HuH-7.5 (cell line): ENCODE measurements at regions not wholly inside any gene's neighbourhood (a gene's known extent, or its start where the extent isn't known, plus 50 kb on each side); places are given as distances from the start of the nearest gene placed in this dataset.

Experiments used
- DNase-seq: peaks from one replicate; pipeline ENCODE4 v3.0.0; 2011; ENCODE audit warnings: low spot score

GRCh38 chr2:18650221-18650620, 60.9 kb upstream of the NT5C1B start:
- DNase-seq, result no peak

- no peak for DNase-seq
Measured at GRCh38 chr2:18649502-18650135, 60.2 kb upstream of the NT5C1B start.

GRCh38 chr2:18648161-18648560, 58.8 kb upstream of the NT5C1B start:
- DNase-seq, result no peak

GRCh38 chr2:18647731-18648130, 58.4 kb upstream of the NT5C1B start:
- DNase-seq, result no peak

GRCh38 chr2:18645315-18645714, 55.9 kb upstream of the NT5C1B start:
- DNase-seq, result no peak

- no peak for DNase-seq
Measured at GRCh38 chr2:18644115-18644462, 54.7 kb upstream of the NT5C1B start.

- DNase-seq, result no peak
Measured at GRCh38 chr2:18643326-18644114, 54.2 kb upstream of the NT5C1B start.

GRCh38 chr2:18641823-18642222, 52.5 kb upstream of the NT5C1B start:
- no peak for DNase-seq

GRCh38 chr2:18639756-18640453, 50.5 kb upstream of the NT5C1B start:
- no peak for DNase-seq
